DMS79 treated with DMSO at 0.1 percent for 48 hours (cell line): ENCODE measurements at regions not wholly inside any gene's neighbourhood (a gene's known extent, or its start where the extent isn't known, plus 50 kb on each side); places are given as distances from the start of the nearest gene placed in this dataset.
"Not testable (repeated sequence)": the region's sequence is repeated elsewhere in the genome, so short reads cannot be mapped to it uniquely, and the experiment has no call there.

ENCODE experiments used
- DNase-seq: peaks from one replicate; lab custom pipeline; 2025; lab: John Stamatoyannopoulos, UW

DNA sequence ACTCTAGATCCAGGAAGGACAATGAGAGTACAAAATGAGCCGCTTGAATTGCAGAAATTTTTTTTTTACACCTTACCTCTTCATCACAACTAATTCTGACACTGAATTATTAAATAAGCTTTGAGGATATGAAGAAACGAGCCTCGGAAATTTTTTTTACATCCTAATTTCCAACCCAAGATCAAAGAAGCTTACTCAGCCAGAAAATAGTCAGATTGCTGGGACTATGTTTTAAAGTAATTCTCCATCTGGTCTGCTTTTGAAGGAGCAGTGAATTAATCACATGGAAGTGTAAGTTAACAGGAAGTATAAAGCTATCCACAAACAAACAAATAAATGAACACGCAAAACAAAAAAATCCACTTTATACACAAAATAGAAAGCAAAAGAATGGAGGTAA lies 437.0 kb upstream of the KCNMB2 start:
- no peak for DNase-seq

DNA sequence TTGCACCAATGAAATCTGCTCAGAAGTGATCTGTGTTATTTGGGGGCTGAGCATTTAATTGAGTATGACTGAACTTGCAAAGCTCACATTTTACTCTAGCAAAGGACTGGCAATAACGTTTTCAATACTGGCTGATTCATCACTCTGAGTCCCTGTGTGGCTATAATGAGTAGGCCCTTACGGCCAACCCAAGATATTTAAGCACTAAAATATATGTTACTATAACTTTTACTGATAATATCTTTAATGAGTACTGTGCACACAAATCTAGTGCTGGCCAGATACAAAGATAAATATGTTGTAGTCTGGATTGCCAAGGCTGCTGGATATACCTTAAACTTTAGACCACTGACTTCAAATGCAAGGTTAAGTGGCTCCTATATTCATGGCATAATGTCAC lies 436.4 kb upstream of the KCNMB2 start:
- no peak for DNase-seq

DNA sequence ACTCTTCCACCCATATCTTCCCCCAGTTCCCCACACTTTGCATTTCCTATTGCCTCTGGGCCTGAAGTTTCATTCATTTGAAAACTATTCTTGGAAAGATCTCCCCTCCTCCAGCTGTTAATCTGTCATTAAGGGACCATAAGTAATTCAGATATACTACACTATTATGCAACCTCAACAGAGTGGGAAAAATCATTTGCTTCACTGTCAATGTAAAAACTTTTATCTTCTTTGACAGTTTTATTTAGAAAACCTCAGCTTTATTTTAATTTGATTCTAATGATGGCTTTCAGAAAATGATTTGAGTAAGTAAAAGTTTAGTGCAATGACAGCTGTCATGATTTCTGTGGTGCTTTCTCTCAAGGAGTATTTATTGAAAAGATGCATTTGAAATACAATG lies 435.3 kb upstream of the KCNMB2 start:
- DNase-seq, result no peak

DNA sequence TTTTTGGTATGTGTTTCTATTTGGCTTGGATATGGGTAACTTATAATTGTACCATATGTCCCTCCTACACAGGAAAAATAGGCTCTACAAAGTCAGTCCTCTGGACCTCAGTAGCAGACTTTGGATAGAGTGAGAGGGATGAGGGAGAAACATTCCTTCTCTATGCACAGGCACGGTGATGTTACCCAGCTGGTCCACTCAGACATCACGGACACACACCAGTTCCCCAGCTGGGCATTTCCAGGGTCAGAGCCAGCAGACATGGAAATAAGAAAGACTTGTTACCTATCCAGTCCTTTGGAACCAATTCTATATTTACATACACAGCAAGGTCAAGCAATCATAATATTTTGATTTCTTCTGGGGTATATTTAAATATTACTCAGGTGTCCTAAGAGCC lies 433.1 kb upstream of the KCNMB2 start:
- no peak for DNase-seq

DNA sequence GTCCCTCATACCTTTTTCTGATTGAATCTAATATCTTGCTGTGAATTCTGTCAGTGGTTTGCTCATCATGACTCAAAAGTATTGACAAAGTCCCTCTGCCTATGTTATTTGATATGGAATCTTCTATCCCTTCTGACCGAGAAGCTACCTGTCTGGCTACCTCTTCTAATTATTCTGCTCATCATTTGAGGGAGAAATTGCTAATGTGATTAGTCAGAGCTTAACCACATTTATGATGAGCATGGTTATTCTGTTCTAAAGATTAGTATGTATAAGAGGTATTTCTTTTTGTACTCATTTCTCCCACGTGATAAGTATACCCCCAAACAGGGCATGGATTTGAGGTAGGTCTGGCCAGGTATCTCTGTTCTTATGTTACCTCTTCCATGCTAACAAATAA lies 428.4 kb upstream of the KCNMB2 start:
- DNase-seq, result no peak

DNA sequence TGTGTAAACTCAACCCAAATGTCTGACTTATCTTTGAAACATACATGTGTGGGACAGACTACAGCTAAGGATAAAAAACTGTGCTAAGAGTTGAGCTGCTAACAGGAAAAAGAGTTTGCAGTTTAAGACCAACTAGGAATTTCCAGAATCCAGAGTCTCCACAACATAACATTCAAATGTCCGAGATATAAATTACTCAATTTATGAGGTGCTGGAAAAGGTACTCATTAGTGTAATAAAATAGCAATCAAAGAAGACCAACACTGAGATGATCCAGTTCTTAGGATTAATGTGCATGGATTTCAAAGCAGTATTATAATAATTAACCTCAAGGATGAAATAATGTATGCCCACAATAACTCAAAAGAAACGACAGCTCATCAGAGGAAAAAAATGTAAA lies 426.5 kb upstream of the KCNMB2 start:
- DNase-seq, result no peak

DNA sequence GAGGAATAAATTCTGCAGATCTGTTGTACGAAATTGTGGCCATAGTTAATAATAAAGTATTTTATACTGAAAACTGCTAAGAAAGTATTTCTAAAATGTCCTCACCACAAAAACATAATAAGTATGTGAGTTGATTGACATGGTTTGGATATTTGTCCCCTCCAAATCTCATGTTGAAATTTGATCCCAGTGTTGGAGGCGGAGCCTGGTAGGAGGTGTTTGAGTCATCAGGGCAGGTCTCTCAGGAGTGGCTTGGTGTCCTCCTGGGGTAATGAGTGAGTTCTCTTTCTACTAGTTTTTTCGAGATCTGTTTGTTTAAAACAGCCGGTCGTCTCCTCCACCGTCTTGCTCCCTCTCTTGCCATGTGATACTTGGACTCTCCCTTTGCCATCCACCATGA lies 424.1 kb upstream of the KCNMB2 start:
- no peak for DNase-seq

DNA sequence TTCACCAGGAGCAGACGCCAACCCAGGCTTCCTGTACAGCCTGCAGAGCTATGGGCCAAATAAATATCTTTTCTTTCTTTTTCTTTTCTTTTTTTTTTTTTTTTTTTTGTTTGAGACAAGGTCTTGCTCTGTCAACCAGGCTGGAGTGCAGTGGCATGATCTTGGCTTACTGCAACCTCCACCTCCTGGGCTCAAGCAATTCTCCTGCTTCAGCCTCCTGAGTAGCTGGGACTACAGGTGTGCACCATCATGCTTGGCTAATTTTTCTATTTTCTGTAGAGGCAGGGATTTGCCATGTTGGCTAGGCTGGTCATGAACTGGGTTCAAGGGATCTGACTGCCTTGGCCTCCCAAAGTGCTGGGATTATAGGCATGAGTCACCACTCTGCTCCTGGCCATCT lies 423.7 kb upstream of the KCNMB2 start:
- not testable (repeated sequence) for DNase-seq

DNA sequence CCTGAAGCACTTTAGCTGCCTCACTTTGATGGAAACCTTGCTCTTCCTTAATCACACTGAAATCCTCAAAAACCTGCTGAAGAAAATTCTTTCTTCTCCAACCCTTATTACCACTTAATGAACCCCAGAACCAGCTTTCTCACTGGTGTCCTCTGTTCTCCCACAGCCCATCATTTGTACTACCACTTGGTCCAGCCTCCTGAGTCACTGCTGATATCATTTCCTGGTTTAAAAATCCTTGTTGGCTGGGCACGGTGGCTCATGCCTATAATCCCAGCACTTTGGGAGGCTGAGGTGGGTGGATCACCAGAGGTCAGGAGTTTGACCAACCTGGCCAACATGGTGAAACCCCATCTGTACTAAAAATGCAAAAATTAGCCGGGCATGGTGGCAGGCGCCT lies 418.6 kb upstream of the KCNMB2 start:
- no peak for DNase-seq

DNA sequence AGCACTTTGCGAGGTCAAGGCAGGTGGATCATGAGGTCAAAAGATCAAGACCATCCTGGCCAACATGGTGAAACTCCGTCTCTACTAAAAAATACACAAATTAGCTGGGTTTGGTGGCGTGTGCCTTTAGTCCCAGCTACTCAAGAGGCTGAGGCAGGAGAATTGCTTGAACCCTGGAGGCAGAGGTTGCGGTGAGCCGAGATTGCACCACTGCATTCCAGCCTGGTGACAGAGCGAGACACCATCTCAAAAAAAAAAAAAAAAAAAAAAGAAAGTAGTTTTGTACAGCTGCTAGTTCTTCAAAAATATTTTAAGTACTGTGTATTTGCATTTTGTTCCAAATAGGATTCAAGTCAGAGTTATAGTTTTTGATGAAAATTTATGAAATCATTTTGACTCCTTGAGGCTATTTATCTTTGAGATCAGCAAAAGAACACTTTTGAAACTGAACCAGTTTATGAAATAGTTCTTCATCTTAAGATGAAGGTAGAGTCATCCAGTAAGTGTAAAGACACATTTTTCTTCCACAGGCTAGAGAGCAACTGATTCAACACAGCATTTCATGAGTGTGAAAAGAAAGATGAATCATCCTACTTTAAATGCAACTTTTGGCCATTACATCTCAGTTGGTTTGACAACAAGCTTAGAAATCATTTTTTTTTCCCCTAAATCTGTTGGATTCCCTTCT lies 416.5 kb upstream of the KCNMB2 start:
- DNase-seq, result not testable (repeated sequence)

DNA sequence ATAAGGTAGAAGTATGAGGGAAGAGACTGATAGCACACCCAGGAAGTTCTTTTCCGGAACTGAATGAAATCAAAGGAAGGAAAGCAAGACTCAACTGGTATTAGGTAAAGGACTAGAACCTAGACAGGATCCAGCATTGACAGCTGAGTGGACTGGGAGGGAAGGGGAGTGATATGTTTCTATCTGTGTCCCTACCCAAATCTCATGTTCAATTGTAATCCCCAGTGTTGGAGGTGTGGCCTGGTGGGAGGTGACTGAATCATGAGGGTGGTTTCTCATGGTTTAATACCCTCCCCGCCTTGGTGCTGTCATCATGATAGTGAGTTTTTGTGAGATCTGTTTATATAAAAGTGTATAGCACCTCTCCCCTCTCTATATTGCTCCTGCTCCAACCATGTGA lies 415.9 kb upstream of the KCNMB2 start:
- DNase-seq, result no peak

DNA sequence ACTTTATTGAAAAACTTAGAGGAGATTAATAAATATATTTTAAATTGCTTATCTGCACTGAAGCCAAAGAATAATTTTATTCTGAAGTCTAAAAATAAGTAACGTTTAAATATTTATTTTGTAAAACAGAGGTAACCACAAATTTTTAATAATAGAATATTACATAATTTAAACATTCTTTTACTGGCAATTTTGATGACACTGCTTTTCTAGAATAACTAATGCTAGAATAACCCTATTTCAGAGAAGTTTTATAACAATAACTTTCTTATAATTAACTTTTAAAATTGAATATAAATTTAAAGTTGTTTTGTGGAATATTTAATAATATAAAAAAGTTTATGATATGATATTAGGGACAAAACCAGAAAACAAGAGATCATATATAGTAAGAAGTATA lies 409.6 kb upstream of the KCNMB2 start:
- no peak for DNase-seq

DNA sequence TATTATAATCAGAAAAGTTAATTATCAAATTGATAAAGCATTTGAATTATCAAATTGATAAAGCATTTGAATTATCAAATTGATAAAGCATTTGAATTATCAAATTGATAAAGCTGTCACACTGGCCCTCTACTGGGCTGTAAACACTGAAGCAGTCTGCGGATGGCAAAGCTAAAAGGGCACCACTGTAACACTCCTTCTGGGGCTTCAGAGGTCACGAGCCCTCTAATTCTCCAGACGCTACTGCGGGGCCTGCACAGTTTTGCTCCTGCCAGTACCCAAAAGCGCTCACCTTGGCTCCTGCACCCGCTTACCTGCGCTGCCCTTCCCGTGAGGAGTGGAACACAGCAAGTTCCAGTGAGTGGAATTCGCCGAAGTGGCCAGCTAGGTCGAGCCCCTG lies 409.0 kb upstream of the KCNMB2 start:
- no peak for DNase-seq

DNA sequence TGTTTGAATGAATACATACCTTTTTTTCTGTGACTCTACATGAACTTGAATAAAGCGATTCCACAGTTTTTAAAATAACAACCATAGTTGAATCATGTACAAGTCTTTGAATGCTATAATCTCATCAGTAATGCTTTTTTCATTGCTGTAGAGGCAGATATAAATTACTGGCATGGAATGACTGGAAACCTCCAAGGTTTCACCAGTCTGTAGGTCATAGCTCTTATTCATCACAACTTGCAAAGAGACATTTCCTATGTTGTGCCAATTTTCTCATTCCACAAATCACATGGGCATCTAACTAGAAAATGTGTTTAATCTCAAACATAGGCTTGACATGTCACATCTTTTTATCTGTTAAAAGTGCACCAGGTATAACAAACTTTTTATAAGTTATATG lies 407.1 kb upstream of the KCNMB2 start:
- DNase-seq, result no peak

DNA sequence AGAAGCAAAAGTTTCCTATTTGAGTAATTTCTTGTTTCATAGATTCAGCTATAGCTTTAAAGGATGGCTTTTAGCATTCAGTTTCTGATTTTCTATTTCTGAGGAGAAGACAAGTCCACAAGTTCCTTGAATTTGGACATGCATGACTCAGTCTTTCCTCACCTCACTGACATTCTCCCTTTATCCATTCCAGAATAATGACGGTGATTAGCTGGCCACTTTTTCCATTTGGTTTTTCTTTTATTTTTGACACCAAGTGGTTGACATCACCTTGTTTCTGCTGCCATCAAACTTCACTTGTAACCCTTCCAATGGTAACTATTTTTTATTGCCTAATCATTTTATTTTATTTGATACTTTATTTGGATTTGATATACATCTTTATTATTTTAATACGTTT lies 404.4 kb upstream of the KCNMB2 start:
- DNase-seq, result no peak

DNA sequence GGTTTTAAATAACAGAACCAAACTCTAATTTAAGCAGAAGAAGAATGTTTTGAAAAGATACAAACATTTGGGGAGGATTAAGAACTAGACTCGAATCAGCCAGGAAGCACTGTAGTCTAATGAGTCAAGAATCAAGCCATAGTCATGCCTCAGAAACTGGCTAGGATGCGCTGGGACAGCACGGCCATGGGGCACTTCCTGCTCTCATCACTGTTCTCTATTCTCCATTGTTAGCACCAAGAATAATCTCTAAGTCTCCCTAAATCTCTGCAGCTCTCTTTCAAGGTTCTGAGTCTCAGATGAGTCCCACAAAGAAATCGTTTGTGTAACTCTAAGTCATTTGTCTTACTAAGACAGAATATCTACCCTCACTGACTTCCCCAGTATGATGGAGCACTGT lies 399.0 kb upstream of the KCNMB2 start:
- DNase-seq, result no peak

DNA sequence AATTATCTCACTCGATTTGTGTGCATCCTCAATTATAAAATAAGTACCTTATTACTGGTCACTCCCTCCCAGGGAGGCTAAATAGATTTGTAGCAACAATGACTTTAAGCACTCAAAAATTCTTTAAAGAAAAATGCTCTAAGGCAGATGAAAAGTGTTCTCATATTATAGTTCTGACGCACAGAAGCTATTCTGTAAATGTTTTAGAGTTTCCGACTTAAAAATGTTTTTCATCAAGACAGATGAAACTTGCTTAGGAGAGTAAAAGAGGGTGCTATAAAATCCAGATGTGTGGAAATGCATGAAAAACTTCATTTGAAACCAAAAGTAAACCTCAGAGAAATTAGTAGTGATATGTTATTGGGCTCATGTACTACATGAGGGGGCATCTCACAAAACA lies 398.4 kb upstream of the KCNMB2 start:
- no peak for DNase-seq

DNA sequence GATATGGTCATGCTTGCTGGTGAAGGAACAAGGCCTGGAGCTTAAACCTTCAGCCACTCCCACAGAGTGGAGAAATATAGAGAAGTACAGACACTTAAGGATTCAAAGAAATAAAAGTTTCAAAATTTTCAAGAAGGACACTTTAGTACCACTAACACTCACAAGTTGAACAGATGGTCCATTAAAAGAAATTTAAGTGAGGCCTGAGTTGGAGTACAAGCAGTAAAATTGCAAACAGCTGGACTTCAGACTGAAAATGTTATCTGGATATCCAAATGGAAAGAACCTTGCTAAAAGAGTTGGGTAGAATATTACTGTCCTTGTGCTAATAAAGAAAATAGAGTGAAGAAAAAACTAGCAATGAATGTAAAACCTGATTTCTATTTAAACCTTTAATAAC lies 397.1 kb upstream of the KCNMB2 start:
- no peak for DNase-seq

DNA sequence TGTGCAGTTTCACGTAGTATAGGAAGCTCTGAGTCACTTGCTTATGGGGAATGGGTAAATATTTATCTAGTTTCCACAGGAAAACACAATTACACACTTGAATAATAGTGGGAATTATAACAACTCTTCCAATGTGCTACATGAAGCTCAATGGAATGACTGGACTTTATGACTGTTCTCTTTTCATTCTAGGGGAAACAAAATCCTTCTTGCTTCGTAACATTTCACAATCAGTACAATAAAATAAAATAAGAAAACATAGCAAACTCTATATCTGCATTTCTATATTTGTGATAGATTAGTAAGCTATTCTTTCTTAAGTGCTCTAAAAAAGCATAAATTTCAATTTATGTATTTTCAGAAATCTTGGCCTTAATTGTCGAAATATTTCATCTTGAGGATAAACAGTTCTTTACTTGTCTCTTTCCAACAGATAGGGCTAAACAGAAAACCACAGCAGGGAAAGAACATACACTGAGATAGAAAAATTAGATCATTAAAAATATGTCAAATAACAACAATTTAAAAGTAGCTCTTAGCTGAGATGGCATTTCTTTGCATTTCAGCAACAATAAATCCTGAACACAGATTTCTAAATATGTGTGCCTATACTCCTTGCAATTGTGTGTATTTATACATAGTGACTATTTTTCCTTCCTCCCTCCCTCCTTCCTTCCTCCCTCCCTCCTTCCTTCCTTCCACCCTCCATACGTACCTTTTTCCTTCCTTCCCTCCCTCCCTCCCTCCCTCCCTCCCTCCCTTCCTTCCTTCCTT lies 395.5 kb upstream of the KCNMB2 start:
- no peak for DNase-seq

DNA sequence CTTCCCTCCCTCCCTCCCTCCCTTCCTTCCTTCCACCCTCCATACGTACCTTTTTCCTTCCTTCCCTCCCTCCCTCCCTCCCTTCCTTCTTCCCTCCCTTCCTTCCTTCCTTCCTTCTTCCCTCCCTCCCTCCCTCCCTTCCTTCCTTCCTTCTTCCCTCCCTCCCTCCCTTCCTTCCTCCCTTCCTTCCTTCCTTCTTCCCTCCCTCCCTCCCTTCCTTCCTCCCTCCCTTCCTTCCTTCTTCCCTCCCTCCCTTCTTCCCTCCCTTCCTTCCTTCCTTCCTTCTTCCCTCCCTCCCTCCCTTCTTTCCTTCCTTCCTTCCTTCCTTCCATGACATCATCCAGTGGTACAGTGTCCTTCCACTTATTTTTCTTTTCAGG lies 394.9 kb upstream of the KCNMB2 start:
- not testable (repeated sequence) for DNase-seq

DNA sequence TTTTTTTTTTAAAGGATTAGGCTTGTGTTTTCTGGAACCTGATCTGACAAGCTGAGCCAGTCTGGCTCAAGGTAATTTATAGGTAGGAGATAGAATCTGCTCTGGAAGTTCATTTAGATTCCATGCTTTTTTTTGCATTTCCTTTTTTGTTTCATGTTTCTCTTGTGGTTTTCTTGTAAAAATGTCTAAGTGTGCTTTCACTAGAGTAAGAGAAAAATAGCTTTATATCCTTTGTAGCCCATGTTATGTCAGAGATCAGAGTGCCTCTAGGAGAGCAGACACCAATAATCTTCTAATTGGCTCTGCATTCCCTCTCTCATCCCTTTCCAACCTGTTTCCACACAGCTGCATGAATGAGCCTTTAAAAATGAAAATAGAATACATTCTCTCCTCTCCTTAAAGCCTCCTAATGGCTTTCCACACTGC lies 389.8 kb upstream of the KCNMB2 start:
- no peak for DNase-seq

DNA sequence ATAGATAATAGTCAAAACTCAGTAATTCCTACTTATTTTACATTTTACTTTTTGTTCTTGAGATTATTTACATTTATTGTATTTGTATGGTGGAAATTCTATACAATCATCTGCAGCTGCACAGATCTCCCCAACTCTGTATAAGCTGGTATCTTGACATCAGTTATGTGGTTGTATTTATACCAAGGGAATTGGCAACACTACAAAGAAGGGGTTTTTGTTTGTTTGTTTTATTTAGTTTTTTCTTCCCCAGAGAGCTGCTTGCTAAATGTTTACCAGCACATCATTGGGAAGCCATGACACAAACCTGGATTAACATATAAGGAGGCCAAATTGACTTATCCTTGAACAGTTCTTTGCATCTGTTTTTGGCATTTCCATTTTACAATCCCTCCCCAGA lies 389.2 kb upstream of the KCNMB2 start:
- no peak for DNase-seq

DNA sequence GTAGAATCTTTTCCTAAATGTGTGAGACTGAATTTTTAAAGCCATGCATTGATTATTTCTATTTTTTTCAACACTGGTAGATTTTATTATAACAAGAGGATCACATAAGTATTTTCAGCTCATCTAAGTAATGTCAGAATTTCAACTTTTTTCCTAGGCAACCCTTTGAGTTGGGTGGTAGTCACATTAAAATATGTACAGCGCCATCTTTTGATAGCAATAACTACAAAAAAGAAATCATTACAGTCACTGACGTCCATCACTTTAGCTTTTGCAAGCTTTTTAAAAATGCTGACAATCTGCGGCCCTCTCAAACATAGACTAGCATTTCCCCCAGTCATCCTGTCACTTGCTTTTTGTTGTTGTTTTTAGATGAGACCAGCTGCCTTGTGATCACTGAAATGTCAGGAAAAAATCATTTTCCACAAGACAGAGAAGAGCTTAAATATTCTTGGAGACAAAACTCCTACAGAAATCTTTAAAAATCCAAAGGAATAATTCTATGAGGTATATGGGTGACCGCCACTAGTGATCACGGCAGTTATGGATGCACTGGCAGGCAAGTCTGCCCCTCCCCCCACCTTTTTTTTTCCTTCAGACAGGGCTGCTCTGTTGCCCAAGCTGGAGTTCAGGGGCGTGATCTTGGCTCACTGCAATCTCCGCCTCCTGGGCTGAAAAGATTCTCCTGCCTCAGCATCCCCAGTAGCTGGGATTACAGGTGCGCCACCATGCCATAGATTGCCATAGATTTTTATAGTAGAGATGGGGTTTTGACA lies 384.0 kb upstream of the KCNMB2 start:
- DNase-seq, result no peak
